ENCODE measurements at regions not wholly inside any gene's neighbourhood (a gene's known extent, or its start where the extent isn't known, plus 50 kb on each side); places are given as distances from the start of the nearest gene placed in this dataset.

DNA sequence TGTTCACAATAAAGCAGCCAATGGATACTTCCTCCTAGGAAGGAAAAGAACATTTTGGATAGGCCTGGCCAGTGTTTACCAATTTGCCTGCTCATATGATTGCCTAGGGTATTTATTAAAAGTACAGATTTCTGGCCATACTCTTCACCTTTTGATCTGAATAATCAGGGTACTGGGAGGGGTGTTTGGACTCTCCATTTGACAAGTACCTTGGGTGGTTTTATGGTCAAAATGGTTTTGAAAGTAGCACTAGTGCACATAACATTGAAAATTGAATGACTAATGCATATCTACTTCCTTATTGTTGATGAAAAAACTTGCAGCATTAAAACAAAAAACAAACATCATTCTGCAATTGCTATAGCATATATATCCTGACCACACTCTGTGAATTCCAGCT, 333.3 kb upstream of the CDH2 start (continued):
- TF ChIP-seq, protein P1, sequence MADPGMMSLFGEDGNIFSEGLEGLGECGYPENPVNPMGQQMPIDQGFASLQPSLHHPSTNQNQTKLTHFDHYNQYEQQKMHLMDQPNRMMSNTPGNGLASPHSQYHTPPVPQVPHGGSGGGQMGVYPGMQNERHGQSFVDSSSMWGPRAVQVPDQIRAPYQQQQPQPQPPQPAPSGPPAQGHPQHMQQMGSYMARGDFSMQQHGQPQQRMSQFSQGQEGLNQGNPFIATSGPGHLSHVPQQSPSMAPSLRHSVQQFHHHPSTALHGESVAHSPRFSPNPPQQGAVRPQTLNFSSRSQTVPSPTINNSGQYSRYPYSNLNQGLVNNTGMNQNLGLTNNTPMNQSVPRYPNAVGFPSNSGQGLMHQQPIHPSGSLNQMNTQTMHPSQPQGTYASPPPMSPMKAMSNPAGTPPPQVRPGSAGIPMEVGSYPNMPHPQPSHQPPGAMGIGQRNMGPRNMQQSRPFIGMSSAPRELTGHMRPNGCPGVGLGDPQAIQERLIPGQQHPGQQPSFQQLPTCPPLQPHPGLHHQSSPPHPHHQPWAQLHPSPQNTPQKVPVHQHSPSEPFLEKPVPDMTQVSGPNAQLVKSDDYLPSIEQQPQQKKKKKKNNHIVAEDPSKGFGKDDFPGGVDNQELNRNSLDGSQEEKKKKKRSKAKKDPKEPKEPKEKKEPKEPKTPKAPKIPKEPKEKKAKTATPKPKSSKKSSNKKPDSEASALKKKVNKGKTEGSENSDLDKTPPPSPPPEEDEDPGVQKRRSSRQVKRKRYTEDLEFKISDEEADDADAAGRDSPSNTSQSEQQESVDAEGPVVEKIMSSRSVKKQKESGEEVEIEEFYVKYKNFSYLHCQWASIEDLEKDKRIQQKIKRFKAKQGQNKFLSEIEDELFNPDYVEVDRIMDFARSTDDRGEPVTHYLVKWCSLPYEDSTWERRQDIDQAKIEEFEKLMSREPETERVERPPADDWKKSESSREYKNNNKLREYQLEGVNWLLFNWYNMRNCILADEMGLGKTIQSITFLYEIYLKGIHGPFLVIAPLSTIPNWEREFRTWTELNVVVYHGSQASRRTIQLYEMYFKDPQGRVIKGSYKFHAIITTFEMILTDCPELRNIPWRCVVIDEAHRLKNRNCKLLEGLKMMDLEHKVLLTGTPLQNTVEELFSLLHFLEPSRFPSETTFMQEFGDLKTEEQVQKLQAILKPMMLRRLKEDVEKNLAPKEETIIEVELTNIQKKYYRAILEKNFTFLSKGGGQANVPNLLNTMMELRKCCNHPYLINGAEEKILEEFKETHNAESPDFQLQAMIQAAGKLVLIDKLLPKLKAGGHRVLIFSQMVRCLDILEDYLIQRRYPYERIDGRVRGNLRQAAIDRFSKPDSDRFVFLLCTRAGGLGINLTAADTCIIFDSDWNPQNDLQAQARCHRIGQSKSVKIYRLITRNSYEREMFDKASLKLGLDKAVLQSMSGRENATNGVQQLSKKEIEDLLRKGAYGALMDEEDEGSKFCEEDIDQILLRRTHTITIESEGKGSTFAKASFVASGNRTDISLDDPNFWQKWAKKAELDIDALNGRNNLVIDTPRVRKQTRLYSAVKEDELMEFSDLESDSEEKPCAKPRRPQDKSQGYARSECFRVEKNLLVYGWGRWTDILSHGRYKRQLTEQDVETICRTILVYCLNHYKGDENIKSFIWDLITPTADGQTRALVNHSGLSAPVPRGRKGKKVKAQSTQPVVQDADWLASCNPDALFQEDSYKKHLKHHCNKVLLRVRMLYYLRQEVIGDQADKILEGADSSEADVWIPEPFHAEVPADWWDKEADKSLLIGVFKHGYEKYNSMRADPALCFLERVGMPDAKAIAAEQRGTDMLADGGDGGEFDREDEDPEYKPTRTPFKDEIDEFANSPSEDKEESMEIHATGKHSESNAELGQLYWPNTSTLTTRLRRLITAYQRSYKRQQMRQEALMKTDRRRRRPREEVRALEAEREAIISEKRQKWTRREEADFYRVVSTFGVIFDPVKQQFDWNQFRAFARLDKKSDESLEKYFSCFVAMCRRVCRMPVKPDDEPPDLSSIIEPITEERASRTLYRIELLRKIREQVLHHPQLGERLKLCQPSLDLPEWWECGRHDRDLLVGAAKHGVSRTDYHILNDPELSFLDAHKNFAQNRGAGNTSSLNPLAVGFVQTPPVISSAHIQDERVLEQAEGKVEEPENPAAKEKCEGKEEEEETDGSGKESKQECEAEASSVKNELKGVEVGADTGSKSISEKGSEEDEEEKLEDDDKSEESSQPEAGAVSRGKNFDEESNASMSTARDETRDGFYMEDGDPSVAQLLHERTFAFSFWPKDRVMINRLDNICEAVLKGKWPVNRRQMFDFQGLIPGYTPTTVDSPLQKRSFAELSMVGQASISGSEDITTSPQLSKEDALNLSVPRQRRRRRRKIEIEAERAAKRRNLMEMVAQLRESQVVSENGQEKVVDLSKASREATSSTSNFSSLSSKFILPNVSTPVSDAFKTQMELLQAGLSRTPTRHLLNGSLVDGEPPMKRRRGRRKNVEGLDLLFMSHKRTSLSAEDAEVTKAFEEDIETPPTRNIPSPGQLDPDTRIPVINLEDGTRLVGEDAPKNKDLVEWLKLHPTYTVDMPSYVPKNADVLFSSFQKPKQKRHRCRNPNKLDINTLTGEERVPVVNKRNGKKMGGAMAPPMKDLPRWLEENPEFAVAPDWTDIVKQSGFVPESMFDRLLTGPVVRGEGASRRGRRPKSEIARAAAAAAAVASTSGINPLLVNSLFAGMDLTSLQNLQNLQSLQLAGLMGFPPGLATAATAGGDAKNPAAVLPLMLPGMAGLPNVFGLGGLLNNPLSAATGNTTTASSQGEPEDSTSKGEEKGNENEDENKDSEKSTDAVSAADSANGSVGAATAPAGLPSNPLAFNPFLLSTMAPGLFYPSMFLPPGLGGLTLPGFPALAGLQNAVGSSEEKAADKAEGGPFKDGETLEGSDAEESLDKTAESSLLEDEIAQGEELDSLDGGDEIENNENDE (IDR thresholded peaks at IDR 0.05; ENCODE audit: insufficient replicate concordance, low read length): no peak
- TF ChIP-seq BRCA1 (IDR thresholded peaks at IDR 0.05; ENCODE audit: low read depth, low read length) (no peak), BACH1 (IDR thresholded peaks at IDR 0.05; ENCODE audit: low read length) (no peak), CREB1 (IDR thresholded peaks at IDR 0.05) (no peak), EP300 (IDR thresholded peaks at IDR 0.05; ENCODE audit: borderline replicate concordance in 1 of 2, low read depth in 2 of 2, low read length in 2 of 2) (no peak), JUN (IDR thresholded peaks at IDR 0.05; ENCODE audit: low read depth, low read length) (no peak)
- TF ChIP-seq, protein P2, sequence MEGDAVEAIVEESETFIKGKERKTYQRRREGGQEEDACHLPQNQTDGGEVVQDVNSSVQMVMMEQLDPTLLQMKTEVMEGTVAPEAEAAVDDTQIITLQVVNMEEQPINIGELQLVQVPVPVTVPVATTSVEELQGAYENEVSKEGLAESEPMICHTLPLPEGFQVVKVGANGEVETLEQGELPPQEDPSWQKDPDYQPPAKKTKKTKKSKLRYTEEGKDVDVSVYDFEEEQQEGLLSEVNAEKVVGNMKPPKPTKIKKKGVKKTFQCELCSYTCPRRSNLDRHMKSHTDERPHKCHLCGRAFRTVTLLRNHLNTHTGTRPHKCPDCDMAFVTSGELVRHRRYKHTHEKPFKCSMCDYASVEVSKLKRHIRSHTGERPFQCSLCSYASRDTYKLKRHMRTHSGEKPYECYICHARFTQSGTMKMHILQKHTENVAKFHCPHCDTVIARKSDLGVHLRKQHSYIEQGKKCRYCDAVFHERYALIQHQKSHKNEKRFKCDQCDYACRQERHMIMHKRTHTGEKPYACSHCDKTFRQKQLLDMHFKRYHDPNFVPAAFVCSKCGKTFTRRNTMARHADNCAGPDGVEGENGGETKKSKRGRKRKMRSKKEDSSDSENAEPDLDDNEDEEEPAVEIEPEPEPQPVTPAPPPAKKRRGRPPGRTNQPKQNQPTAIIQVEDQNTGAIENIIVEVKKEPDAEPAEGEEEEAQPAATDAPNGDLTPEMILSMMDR (IDR thresholded peaks at IDR 0.05; ENCODE audit: control extremely low read depth in 1 of 3, insufficient read depth in 1 of 3, low read depth in 1 of 3, low read length in 3 of 3): no peak
- TF ChIP-seq, protein P3, sequence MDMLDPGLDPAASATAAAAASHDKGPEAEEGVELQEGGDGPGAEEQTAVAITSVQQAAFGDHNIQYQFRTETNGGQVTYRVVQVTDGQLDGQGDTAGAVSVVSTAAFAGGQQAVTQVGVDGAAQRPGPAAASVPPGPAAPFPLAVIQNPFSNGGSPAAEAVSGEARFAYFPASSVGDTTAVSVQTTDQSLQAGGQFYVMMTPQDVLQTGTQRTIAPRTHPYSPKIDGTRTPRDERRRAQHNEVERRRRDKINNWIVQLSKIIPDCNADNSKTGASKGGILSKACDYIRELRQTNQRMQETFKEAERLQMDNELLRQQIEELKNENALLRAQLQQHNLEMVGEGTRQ (IDR thresholded peaks at IDR 0.05; ENCODE audit: low read length): no peak
